Right lobe of liver (tissue), 6 donors: ENCODE measurements at regions not wholly inside any gene's neighbourhood (a gene's known extent, or its start where the extent isn't known, plus 50 kb on each side); places are given as distances from the start of the nearest gene placed in this dataset.

Source experiments
- ATAC-seq, 4 donors: fragments of 200-7000 bp; cut with Tn5 transposase; one replicate each; pipeline ENCODE4 v1.9.1; 2020; ENCODE audit warnings: mild to moderate bottlenecking in 4 of 4, moderate library complexity in 4 of 4
- DNase-seq, 3 donors: peaks; one replicate each; pipeline ENCODE4 v3.0.0-alpha.2; 2020
- H3K27ac ChIP-seq, 3 donors: fragments of 200-600 bp; one replicate each; pipeline ENCODE4 v1.8.0; 2022
- H3K27me3 ChIP-seq, 2 donors: fragments of 200-600 bp; one replicate each; pipeline ENCODE4 v1.8.0; 2022
- H3K36me3 ChIP-seq, 4 donors: fragments of 200-600 bp; sonication (generic) in 1 of 4; one replicate each; pipeline versions ENCODE4 v1.5.1 to v1.8.0; 2017 to 2022; ENCODE audit warnings: control low read depth in 1 of 4
- H3K4me1 ChIP-seq, 4 donors: fragments of 200-600 bp; sonication (generic) in 1 of 4; one replicate each; pipeline versions ENCODE4 v1.5.1 to v1.8.0; 2017 to 2022; ENCODE audit warnings: control low read depth in 1 of 4
- H3K4me3 ChIP-seq, 3 donors: fragments of 200-600 bp; one replicate each; pipeline ENCODE4 v1.8.0; 2022
- H3K9me3 ChIP-seq, 4 donors: fragments of 200-600 bp; sonication (generic) in 1 of 4; one replicate each; pipeline versions ENCODE4 v1.5.1 to v1.8.0; 2017 to 2022; ENCODE audit warnings: control low read depth in 1 of 4
- POLR2A ChIP-seq: fragments of 450-650 bp; IDR thresholded peaks from one replicate; pipeline ENCODE4 v1.6.1; 2017; ENCODE audit warnings: antibody characterized with exemption, mild to moderate bottlenecking
- WGBS: methylation state at CpG from one replicate; pipeline ENCODE4 v1.1.6; 2018; ENCODE audit warnings: low coverage, low lambda C conversion rate; ENCODE audit not compliant: insufficient coverage; ENCODE audit errors: missing lambda C conversion rate; 5-methylcytosine and 5-hydroxymethylcytosine counted together
- intact Hi-C, 2 donors: fragments of 100-400 bp; cut with DNase I; formaldehyde crosslinking; loops; one replicate each; pipeline versions ENCODE4 v1.11.2 to v1.14.1; 2022
- TF ChIP-seq, protein P1 (sequence below), 4 donors: fragments of 200-600 bp in 3 of 4; fragments of 450-650 bp in 1 of 4; IDR thresholded peaks; one replicate each; pipeline versions ENCODE4 v1.5.1 to v1.8.0; 2016 to 2022; ENCODE audit warnings: antibody characterized with exemption in 4 of 4, mild to moderate bottlenecking in 2 of 4
- donor health status: DM: no; HTN: yes; CAD: no.
- donor health status: DM: no; HTN: no; CAD: no.
- donor health status: DM: no; HTN: no; CAD: no.
- donor health status: DM: no; HTN: yes; CAD: no.
- donor health status: DM: no; HTN: yes; CAD: no.

DNA sequence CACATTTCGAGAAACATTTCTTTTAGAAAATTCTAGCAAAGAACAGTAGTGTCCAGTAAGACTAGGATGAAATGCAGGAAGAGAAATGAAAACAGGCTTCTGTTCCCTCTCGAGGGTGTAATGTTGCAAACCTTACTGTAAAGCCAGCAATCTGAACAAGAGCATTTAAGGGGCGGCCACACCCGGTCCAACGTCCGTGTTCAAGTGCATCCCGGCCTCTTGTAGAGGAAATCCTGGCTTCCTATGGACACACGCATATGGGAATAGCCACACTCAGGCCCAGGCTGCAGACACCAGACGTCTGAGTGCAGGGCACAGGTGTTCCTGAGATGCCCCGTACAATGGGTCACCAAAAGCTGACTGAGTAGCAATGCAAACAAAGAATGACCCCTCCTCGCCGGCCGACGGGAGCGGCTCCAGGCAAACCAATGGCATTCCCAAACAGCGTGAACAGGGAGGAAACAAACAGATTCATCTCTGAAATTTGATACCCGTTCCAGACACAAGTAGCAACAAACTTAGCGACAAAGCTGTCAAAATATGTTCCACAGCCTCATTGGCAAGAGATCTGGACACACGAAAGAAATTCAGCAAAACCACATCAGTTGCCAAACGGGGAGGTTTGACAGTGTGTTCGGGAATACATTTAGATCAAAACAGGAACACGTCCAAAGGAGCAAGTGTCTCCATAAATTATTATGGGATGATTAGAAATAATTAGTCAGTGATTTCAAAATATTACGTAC, 278.6 kb upstream of the TSHZ3 start:
- no peaks in the 10 kb centered on the region for H3K9me3 ChIP-seq
- no peak overlapping the region for H3K4me3 ChIP-seq
- no peak for TF ChIP-seq POLR2A
- TF ChIP-seq, protein P1, sequence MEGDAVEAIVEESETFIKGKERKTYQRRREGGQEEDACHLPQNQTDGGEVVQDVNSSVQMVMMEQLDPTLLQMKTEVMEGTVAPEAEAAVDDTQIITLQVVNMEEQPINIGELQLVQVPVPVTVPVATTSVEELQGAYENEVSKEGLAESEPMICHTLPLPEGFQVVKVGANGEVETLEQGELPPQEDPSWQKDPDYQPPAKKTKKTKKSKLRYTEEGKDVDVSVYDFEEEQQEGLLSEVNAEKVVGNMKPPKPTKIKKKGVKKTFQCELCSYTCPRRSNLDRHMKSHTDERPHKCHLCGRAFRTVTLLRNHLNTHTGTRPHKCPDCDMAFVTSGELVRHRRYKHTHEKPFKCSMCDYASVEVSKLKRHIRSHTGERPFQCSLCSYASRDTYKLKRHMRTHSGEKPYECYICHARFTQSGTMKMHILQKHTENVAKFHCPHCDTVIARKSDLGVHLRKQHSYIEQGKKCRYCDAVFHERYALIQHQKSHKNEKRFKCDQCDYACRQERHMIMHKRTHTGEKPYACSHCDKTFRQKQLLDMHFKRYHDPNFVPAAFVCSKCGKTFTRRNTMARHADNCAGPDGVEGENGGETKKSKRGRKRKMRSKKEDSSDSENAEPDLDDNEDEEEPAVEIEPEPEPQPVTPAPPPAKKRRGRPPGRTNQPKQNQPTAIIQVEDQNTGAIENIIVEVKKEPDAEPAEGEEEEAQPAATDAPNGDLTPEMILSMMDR (IDR thresholded peaks at IDR 0.05): no peak
- intact Hi-C loops: no loop called here
- no peaks in the 10 kb centered on the region for H3K27me3 ChIP-seq
- no peak overlapping the region for H3K27ac ChIP-seq
- WGBS: 33% methylated on average over 14 of the region's 23 CpGs
- DNase-seq: no peak
- no peaks in the 10 kb centered on the region for H3K4me1 ChIP-seq
- no peaks in the 10 kb centered on the region for H3K36me3 ChIP-seq
- no peak for ATAC-seq

DNA sequence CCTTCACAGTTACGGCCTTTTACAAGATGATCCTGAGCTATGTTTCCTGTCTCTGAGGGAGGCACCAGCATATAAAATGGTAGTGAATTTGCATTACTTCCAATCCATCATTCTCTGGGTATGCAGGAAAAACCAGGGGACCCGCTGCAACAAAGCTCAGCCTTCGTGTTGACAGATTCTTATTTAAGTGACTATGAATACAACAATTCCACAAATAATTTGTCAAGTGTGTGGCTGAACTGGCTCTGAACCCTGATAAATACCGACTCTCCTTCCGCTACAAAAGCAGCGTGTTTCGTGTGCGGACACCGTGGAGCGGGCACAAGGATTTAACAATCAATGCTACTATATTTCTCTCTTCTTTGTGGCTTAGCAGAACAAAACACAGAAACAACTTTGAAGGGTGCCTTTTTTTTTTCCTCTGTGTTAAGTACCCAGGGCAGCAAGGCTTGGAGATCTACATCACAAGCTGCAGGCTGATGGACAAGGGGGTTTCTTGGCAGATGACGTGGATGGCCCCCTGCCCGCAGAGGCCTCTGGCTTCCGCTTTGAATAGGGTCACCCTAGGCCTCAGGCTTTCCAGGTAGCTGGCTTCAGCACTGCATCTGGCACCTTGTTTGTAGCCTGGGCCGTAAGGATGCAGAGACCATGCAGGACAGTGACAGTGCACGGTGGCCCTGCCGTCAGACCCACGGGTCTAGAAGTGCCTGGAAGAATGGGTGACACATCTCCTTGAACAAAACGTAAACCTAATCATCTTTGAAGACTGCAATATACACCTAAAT, 280.5 kb upstream of the TSHZ3 start:
- Histone ChIP-seq H3K27ac (no peak overlapping the region), H3K27me3 (no peaks in the 10 kb centered on the region), H3K9me3 (no peaks in the 10 kb centered on the region), H3K4me1 (no peaks in the 10 kb centered on the region), H3K36me3 (no peaks in the 10 kb centered on the region), H3K4me3 (no peak overlapping the region)
- intact Hi-C loops: no loop called here
- DNase-seq: no peak
- no peak for ATAC-seq
- 77% methylated on average over 15 of the region's 18 CpGs for WGBS
- TF ChIP-seq POLR2A: no peak
- TF ChIP-seq, protein P1 (IDR thresholded peaks at IDR 0.05): no peak

DNA sequence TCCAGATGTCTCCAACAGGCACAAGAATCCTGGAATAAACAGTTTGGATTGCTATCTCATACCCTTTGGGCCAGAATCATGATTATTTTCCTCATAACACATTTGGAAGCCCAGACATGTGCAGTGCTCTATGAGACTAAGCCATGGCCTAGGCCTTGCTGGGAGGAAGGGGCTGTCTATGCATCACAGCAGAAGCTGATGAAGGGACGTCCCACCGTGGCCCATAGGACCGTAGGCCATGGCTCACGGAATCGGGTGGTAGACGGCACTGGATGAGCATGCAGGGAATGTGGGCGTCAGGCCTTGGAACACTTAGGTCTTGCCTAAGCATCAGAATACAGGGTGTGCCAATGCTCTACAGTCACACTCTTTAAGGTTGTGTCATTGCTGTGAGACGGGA, 283.8 kb upstream of the TSHZ3 start:
- H3K4me3 ChIP-seq: no peak overlapping the region
- no peaks in the 10 kb centered on the region for H3K9me3 ChIP-seq
- intact Hi-C loops: no loop called here
- ATAC-seq: no peak
- 72% methylated on average over 4 of the region's 8 CpGs for WGBS
- DNase-seq: no peak
- no peak overlapping the region for H3K27ac ChIP-seq
- TF ChIP-seq, protein P1 (IDR thresholded peaks at IDR 0.05): no peak
- no peak for TF ChIP-seq POLR2A
- H3K4me1 ChIP-seq: no peaks in the 10 kb centered on the region
- no peaks in the 10 kb centered on the region for H3K36me3 ChIP-seq
- no peaks in the 10 kb centered on the region for H3K27me3 ChIP-seq

DNA sequence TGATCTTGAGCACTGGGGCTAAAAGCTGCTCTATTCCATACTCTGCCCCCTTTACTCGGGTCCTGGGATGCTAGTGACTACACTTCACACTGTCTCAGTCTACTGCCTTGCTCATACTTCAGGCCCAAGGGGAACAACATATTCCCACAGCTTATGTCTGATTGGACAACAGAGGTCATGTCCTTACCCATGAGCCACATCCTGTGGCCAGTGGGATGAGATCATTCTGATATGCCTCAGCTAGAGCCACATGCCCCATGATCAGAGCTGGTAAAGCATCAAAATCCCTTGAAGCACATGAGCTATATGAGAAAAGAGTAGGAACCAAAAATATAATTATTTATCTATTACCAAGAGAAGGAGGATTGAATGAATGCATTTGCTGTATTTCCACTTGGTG, 290.1 kb upstream of the TSHZ3 start:
- TF ChIP-seq POLR2A: no peak
- TF ChIP-seq, protein P1 (IDR thresholded peaks at IDR 0.05): no peak

More for the DNA sequence above, 290.1 kb upstream of the TSHZ3 start:
- no peaks in the 10 kb centered on the region for H3K27me3 ChIP-seq
- no peaks in the 10 kb centered on the region for H3K36me3 ChIP-seq
- WGBS: 30% methylated on average over 1 of the region's 1 CpG
- DNase-seq: no peak
- ATAC-seq: no peak
- no peak overlapping the region for H3K27ac ChIP-seq
- H3K4me3 ChIP-seq: no peak overlapping the region
- intact Hi-C loops: no loop called here
- H3K4me1 ChIP-seq: no peaks in the 10 kb centered on the region
- no peaks in the 10 kb centered on the region for H3K9me3 ChIP-seq
